ENCODE measurements at regions not wholly inside any gene's neighbourhood (a gene's known extent, or its start where the extent isn't known, plus 50 kb on each side); places are given as distances from the start of the nearest gene placed in this dataset.

- no peak for DNase-seq
Measured at GRCh38 chr14:54132496-54132895, 175.9 kb upstream of the BMP4 start.

DNA sequence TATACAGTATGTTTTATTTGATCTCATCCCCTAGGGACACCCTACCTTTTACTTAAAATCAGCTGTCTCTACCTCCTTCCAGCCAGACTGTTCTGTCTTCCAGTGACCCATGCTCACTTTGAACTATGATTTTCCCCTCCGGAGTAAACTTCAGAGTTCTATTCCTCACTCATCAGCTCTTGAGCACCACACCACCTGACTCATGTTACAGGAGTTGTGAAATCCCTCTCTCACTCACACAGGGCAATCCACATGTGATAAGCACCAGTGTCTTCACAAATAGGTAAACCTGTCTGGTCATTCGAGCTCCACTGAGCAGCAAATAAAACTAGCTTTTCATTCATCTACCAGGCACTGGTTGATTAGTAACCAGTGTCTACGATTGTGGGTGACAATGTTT, 177.3 kb upstream of the BMP4 start:
- no peak for DNase-seq

DNA sequence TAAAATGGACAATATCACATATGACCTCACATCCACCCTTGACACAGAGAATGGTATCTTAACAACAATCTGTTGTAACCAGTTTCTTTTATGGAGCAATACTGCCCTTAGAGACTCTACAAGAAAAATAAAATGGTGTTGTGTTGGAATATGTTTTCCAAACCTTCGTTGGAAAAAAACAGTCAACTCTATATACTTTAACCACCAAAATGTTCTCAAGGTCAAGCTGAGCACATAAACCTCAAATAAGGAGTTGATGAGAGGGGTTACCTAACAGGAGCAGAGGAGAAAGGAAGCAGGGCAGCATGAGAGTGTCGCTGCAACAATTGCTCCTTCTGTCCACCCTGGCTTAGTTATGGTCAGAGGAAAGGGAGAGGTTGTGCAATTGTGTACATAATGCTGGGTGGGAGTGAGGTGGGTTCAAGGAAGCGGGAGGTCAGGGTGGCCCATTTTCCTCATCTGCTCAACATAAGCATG, 179.2 kb upstream of the BMP4 start:
- DNase-seq, result no peak

DNA sequence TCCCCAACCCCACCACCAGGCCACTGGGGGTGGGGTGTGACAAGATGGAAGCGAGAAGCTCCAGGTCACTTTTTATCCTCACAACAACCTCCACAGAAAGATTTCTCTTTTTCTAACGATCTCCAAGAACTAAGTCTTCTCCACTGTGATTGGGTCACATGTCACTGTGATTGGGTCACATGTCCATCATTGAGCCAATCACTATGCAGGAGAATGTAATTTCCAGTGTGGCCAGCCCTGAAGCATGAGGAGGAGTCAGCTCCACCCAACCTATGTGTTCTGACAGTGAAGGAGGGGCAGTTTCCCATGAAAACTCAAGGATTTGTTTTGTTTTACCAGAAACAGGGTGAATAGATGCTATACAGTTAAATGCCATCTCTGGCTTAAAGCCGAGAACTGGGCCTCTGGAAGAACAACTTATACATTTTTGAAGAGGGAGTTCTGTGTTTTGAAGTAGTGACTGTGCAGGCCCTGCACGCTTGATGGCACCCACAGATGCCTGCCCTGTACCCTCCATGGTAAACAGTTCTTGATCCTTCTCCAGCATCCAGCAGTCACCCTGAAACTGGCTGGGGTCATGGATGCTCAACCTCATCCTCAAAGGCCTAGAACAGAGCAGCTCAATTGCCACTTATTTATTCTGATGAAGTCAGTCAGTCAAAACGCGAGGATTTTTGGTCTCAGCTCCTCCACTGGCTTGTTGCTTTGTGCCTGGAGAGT, 180.4 kb upstream of the BMP4 start:
- DNase-seq, result no peak

- no peak for DNase-seq
Measured at GRCh38 chr14:54137614-54137961, 181.0 kb upstream of the BMP4 start.

DNA sequence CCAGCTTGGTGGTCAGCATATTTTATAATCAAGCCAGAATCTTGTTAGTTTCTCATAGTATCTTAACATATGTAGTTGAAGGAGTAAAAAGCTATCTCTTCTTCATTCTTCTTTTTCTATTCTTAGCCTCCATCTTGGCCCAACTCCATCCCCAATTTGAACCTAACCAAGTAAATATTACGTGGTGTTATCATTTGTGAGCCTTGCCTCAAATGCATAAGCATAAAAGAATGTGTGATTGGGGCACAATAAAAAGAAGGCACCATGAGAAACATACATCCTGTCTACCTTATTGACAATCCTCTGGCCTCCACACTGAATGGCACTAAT, 181.4 kb upstream of the BMP4 start:
- no peak for DNase-seq

DNA sequence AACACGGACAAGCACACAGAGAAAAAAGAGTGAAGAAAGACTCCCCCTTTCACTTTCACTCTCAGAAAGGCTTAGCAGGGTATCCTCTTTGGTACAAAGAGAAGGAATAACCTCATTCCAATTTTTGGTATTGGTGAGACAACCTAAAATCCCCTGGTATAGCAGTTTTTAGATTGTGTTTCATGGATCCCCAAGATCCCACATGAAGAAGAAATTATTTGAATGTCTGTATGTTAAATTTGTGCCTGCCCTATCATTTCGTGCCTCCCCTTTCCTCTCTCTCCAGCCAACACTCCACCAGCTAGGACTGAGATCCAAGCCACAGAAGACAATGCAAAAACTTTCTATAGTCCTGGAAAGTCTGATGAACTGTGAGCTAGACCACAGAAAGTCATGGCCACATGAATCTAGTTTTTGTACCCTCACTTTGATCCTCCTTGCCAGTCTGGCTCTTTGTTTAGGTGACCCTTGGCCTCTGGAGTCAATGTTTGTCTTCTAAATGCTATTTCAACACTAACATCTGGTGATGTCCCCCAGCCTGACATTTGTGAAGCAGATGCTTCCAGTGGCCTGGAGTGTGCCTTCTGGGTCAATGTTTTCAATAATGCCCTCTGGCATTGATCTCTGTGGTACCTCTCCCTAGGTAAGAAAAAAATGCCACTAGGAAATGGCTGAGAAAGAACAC, 181.9 kb upstream of the BMP4 start:
- no peak for DNase-seq

DNA sequence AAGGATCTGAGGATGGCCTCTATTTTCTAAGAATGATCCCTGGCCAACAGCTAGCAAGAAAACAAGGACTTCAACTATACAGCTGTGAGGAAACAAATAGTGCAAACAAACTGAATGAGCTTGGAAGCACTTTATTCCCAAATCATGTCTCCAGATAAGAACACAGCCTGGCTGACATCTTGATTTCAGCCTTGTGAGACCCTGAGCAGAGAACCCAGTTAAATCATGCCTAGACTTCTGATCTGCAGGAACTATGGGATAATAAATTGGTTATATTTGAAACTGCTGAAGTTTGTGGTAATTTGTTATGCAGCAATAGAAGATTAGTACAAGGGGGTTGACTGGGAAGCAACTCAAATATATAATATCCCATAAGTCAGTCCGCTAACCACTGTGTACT, 183.9 kb upstream of the BMP4 start:
- no peak for DNase-seq

DNA sequence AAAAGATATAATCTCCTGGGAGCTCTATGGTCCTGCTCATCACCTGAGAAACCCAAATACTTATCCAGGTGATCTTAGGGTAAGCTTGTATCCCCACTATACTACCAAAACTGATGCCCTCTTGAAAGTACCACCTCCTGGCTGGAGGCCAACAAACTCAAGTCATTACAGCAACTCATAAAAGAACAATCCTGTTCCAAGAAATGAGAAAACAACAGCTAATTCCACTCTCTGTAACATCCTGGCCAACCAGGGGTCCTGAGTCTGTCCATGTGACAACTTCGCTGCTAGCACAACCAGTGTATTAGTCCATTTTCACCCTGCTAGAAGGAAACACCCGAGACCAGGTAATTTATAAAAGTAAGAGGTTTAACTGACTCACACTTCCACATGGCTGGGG, 190.0 kb upstream of the BMP4 start:
- DNase-seq, result no peak

DNA sequence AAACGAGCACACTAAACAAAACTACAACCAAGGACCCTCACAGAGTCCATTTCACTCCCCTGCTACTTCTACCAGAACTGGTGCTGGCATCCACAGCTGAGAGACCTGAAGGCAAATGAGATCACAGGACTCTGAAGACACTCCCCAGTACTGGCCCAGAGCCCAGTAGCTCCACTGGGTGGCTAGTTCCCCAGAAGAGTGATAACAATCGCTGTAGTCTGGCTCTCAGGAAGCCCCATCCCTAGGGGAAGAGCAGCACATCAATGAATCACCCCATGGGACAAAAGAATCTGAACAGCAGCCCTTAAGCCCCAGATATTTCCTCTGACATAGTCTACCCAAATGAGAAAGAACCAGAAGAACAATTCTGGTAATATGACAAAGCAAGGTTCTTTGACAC, 190.7 kb upstream of the BMP4 start:
- no peak for DNase-seq

DNA sequence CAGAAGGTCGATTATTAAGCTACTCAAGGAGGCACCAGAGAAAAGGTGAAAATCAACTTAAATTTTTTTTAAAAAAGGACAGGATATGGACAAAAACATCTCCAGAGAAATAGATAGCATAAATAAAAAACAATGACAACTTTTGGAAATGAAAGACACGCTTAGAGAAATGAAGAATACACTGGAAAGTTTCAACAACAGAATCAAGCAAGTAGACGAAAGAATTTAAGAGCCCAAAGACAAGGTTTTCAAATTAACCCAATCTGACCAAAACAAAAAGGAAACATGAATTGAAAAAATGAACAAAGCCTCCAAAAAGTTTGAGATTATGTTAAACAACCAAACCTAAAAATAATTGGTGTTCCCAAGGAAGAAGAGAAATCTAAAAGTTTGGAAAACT, 191.1 kb upstream of the BMP4 start:
- DNase-seq, result no peak

- no peak for DNase-seq
Measured at GRCh38 chr14:54148251-54148650, 191.6 kb upstream of the BMP4 start.

- no peak for DNase-seq
Measured at GRCh38 chr14:54152351-54152750, 195.7 kb upstream of the BMP4 start.

- no peak for DNase-seq
Measured at GRCh38 chr14:54166049-54166950, 209.7 kb upstream of the BMP4 start.

DNA sequence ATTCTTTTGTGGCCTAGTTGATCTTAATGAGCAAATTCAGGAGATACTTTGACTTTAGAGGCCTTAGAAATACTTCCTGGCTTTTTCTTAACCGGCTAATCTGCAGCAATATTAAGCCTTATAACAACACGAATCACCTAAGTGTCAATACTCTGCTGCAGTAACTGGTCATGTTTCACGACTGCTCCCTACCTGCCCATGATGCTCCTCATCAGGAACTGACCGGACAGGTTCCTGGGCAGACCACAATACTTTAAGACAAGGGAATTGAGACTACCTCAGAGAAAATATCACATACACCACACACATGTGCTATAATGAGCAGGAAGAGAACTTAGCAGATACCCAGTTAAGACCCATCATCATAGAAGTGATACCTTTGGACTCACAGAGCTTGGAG, 211.9 kb upstream of the BMP4 start:
- no peak for DNase-seq

DNA sequence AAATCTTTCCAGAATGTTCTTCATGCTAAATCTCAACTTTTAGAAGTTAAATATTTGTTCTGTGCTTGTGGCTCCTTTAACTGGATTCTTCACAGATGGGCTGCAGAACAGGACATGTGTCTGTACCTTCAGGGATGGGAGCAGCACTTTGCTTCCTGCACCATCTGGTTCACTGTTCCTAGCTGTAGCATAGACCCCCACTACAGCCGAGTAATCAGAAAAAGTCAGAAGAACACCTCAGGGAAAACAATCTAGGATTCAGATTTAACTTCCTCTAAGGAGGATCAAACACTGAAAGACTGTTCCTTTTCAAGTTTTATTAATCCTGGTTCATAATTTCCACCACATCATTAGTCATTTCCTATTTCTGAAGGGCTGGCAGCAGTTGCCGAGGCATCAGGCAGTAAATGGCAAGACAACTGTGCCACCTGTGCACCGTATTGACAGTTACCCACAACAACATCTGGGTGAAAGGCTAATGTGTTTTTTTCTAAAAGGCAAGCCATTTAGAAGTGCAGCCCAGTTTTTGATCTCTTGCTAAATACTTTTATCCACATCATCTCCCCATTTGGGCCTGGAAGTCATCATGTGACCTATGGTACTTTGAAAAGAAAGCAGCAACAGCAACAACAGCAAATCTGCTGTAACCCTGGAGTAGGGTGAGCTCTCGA, 212.8 kb upstream of the BMP4 start:
- DNase-seq, result no peak

GRCh38 chr14:54170301-54170700, 213.7 kb upstream of the BMP4 start:
- no peak for DNase-seq

GRCh38 chr14:54172114-54172513, 215.5 kb upstream of the BMP4 start:
- no peak for DNase-seq

DNA sequence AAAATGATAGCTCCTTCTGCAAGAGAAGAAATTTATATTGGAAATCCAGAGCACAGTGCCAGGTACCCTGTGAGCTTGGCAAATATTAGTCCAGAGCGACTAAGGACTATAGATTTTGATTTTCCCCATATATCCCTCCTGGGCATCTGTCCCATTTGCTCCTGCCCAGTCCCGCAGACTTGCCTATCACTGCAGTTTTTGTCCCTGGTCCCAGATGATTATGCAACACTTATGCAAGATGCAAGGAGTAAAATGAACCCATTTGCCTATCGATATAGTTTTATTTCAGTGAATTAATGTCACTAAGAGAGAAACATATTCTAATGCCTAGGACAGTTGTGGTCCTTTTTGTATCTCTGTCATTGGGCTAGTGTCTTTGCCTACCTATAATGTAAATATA, 215.9 kb upstream of the BMP4 start:
- DNase-seq, result no peak

GRCh38 chr14:54173802-54174201, 217.2 kb upstream of the BMP4 start:
- no peak for DNase-seq

GRCh38 chr14:54174457-54174856, 217.8 kb upstream of the BMP4 start:
- no peak for DNase-seq

DNA sequence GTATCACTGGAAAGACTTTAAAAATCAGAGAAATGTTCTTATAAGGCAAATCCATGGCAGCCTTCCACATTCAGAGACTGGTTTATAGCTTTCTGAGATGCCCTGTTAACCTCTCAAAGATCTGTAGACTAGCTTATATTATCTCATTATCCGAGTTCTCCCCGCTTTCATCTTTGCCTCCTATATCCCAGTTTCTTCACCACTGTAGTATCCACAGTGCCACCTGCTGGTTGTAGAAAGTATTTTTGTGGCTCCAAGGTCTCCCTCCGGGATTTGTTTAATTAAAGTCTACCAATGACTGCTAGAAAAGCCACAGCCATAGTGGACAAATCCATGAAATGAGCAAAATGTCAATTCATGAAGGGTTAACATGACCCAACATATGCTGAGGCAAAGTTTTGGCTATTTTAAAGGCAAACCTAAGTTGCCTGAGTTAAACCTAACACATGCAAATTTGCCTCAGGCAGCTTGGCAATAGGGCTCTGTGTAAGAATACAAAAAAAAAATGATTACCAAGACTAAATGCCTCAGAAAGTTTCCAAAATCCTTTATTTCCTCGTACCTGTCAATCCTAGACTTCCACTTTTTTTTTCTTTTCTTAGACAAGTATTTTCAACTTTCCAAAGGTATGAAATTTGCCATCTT, 218.8 kb upstream of the BMP4 start:
- DNase-seq, result peak; percentile 76

- no peak for DNase-seq
Measured at GRCh38 chr14:54177019-54177418, 219.8 kb upstream of the CDKN3 start.
